Stimulated activated naive CD8-positive, alpha-beta T cell treated with anti-CD3 and anti-CD28 coated beads, Interleukin-15, amount 100 ng/mL, for 72 hours (primary cell): ENCODE measurements at regions not wholly inside any gene's neighbourhood (a gene's known extent, or its start where the extent isn't known, plus 50 kb on each side); places are given as distances from the start of the nearest gene placed in this dataset.
"Not testable (repeated sequence)": the region's sequence is repeated elsewhere in the genome, so short reads cannot be mapped to it uniquely, and the experiment has no call there.

Experiments
- ATAC-seq: fragments of 150-1000 bp; cut with Tn5 transposase; 2 replicates; pipeline ENCODE4 v1.10.0; 2021; ENCODE audit warnings: mild to moderate bottlenecking, moderate library complexity
- DNase-seq, 2 donors: peaks; one replicate each; pipeline ENCODE4 v3.0.0; 2021 to 2022
- H3K27ac Mint-ChIP-seq, 2 donors: one replicate each; pipeline ENCODE4 v1.8.0; 2022; ENCODE audit warnings: mild to moderate bottlenecking in 2 of 2, mixed read lengths in 2 of 2, moderate library complexity in 2 of 2
- H3K27me3 Mint-ChIP-seq: one replicate; pipeline ENCODE4 v1.8.0; 2022; ENCODE audit warnings: mixed read lengths
- H3K4me1 Mint-ChIP-seq: one replicate; pipeline ENCODE4 v1.8.0; 2022; ENCODE audit warnings: mild to moderate bottlenecking, mixed read lengths
- H3K4me3 Mint-ChIP-seq, 2 donors: one replicate each; pipeline ENCODE4 v1.8.0; 2022; ENCODE audit warnings: mild to moderate bottlenecking in 2 of 2, mixed read lengths in 2 of 2, moderate library complexity in 1 of 2
- H3K9me3 Mint-ChIP-seq, 2 donors: one replicate each; pipeline ENCODE4 v1.8.0; 2022; ENCODE audit warnings: mixed read lengths in 2 of 2

DNA sequence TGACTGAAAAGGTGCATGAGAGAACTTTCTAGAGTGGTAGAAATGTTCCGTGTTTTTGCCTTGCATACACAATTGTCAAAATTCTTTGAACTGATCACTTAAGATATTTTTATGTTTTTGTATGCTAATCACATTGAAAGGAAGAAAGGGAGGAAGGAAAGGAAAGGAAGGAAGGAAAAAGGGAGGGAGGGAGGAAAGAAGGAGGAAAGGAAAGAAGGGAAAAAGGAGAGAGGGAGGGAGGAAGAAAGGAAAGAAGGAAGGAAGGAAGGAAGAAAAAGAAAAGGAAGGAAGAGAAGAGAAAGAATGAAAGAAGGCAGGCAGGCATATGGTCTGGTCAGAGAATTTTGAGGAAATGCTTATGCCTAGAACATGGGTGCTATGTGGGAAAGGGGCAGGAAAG, 68.4 kb upstream of the PGBD5 start:
- no peaks in the 10 kb centered on the region for H3K9me3 Mint-ChIP-seq
- H3K27ac Mint-ChIP-seq = no peak overlapping the region
- no peak overlapping the region for H3K4me3 Mint-ChIP-seq
- no peaks in the 10 kb centered on the region for H3K4me1 Mint-ChIP-seq
- no peak for DNase-seq
- peaks cover 67% of the 10 kb centered on the region for H3K27me3 Mint-ChIP-seq
- ATAC-seq = no peak

DNA sequence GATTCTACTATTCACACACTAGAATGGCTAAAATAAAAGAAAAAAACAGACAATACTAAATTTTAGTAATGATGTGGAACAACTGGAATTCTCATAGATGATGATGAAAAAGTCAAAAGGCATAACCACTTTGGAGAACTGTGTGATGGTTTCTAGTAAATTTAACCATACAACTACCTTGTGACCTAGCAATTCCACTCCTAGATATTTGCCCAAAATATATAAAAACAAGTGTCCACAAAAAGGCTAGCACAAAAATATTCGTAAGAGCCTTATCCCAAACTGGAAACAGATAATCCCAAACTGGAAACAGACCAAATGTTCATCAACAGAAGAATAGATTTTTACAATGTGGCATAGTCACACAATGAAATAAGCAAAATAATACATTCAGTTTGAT, 67.9 kb upstream of the PGBD5 start:
- no peak overlapping the region for H3K27ac Mint-ChIP-seq
- no peak overlapping the region for H3K4me3 Mint-ChIP-seq
- DNase-seq = no peak
- no peak for ATAC-seq
- H3K27me3 Mint-ChIP-seq = peaks cover 67% of the 10 kb centered on the region
- no peaks in the 10 kb centered on the region for H3K9me3 Mint-ChIP-seq
- no peaks in the 10 kb centered on the region for H3K4me1 Mint-ChIP-seq

DNA sequence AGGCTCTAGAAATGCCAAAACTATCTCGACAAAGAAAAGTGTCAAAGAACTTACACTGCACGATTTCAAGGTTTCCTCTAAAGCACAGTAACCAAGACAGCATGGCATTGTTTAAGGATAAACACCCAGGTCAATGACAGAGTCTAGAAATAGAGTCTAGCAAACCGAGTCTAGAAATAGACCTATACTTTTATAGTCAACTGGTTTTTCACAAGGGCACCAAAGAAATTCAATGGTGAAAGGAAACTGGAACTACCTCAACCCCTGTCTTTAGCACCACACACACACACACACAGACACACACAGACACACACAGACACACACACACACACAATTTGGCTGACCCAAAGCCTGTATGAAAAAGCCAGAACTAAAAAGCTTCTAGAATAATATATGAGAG, 67.1 kb upstream of the PGBD5 start:
- Mint-ChIP-seq H3K9me3 (no peaks in the 10 kb centered on the region), H3K27ac (no peak overlapping the region), H3K27me3 (peaks cover 64% of the 10 kb centered on the region), H3K4me3 (no peak overlapping the region), H3K4me1 (no peaks in the 10 kb centered on the region)
- no peak for ATAC-seq
- DNase-seq = no peak

DNA sequence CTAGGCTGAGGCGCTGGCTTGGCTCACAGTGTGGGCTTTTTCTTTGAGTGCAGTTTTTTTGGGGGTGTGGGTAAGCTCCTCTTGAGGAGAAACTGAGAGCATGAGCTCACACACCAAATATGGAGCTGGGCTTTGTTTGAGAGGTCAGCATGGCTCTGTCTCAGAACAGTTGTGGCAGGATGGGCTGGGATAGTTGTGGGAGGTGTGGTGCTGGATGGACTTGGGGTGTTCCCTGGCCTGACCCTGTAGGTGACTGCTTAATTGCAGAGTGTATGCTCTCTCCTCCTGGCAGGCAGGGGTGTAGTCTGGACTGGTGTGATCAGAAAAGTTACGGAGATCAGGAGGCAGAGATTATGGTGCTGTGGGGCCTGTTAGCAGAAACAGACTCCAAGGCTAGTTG, 64.3 kb upstream of the PGBD5 start:
- H3K27ac Mint-ChIP-seq = no peak overlapping the region

DNA sequence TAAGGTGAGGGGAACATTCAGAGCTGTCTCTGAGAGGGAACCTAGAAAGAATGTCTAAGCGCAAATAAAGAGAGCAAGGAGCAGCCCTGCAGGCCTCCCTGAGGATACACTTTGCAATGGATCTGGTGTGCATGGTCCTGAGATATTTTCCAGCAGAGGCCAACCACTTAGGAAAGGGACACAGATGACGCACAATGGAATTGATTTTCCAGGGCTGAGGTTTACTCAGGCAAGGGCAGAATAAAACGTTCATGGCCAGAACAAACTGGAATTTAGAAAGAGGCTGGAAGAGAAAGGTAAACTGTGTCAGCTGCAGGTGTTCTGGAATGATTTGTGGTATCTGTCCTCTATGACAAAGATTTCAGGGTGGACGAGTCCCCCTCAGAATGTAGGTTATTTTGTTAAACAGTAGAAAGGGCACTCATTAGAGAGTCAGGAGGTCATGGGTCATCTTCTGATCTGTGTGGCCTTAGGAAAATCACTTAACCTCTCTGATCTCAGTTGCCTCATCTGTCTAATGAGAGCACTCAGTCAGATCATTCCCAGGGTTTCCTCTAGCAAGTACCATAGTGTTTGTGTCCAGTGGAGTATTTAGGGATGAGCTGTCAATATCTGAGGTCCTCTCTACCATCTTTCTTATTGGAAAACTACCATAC, 61.8 kb upstream of the PGBD5 start:
- Mint-ChIP-seq H3K27me3 (peaks cover 47% of the 10 kb centered on the region), H3K9me3 (no peaks in the 10 kb centered on the region), H3K4me1 (no peaks in the 10 kb centered on the region), H3K4me3 (no peak overlapping the region), H3K27ac (peak overlapping the region in 1 of 2 donors; percentile 9)
- DNase-seq (no peak), ATAC-seq (no peak)

More for the DNA sequence above, 64.3 kb upstream of the PGBD5 start:
- Mint-ChIP-seq H3K9me3 (no peaks in the 10 kb centered on the region), H3K27me3 (peaks cover 56% of the 10 kb centered on the region), H3K4me1 (no peaks in the 10 kb centered on the region), H3K4me3 (no peak overlapping the region)
- ATAC-seq (no peak), DNase-seq (no peak)

DNA sequence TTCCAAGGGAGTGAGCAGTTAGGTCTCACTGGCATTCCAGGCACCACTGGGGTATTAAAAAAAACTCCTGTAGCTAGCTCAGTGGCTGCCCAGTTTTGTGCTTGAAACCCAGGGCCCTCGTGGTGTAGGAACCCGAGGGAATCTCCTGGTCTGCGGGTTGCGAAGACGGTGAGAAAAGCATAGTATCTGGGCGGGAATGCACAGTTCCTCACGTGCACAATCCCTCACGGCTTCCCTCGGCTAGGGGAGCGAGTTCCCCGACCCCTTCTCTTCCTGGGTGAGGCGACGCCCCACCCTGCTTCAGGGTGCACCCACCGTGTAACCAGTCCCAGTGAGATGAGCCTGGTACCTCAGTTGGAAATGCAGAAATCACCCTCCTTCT, 50.5 kb upstream of the PGBD5 start:
- Mint-ChIP-seq H3K4me3 (no peak overlapping the region), H3K27ac (no peak overlapping the region), H3K9me3 (peaks cover 4 to 9% of the 10 kb centered on the region in 2 donors), H3K4me1 (no peaks in the 10 kb centered on the region), H3K27me3 (peaks cover 70% of the 10 kb centered on the region)
- ATAC-seq (no peak), DNase-seq (no peak)

DNA sequence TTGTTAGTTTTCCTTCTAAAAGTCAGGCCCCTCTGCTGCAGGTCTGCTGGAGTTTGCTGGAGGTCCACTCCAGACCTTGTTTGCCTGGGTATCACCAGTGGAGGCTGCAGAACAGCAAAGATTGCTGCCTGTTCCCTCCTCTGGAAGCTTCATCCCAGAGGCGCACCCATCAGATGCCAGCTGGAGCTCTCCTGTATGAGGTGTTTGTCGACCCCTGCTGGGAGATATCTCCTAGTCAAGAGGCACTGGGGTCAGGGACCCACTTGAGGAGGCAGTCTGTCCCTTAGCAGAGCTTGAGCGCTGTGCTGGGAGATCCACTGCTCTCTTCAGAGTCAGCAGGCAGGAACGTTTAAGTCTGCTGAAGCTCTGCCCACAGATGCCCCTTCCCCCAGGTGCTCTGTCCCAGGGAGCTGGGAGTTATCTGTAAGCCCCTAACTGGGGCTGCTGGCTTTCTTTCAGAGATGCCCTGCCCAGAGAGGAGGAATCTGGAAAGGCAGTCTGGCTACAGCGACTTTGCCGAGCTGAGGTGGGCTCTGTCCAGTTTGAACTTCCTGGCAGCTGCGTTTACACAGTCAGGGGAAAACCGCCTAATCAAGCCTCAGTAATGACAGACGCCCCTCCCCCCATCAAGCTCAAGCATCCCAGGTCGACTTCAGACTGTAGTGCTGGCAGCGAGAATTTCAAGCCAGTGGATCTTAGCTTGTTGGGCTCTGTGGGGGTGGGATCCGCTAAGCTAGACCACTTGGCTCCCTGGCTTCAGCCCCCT, 49.9 kb upstream of the PGBD5 start:
- not testable (repeated sequence) for H3K27ac Mint-ChIP-seq, DNase-seq, ATAC-seq, H3K4me1 Mint-ChIP-seq, H3K4me3 Mint-ChIP-seq, H3K9me3 Mint-ChIP-seq
- peaks cover 67% of the 10 kb centered on the region for H3K27me3 Mint-ChIP-seq
